Ammon's horn (tissue), 1 donor: ENCODE measurements at regions not wholly inside any gene's neighbourhood (a gene's known extent, or its start where the extent isn't known, plus 50 kb on each side); places are given as distances from the start of the nearest gene placed in this dataset.
"Not testable (repeated sequence)": the region's sequence is repeated elsewhere in the genome, so short reads cannot be mapped to it uniquely, and the experiment has no call there.

Experiments
- DNase-seq: peaks from one replicate; pipeline ENCODE4 v3.0.0-alpha.2; 2016; ENCODE audit warnings: low spot score

DNA sequence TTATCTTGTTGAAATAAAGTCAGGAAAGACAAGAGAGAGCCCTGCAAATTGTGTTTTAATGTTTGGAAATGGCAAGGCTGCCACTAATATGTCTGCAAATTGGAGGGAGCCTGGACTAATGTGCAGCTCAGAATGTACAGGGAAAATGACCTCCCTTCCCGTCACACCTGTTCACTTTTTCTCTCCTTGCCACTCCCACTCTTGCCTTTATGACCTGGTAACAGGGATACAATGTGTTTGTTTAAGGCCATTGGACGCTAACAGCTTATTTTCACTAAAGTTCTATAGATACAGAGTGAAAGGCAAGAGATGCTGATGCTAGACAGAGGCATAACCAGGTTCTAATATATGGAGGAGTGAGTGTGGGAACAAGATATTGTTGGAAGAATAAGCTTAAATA is 203.9 kb downstream of the RAB38 start:
- DNase-seq = no peak

DNA sequence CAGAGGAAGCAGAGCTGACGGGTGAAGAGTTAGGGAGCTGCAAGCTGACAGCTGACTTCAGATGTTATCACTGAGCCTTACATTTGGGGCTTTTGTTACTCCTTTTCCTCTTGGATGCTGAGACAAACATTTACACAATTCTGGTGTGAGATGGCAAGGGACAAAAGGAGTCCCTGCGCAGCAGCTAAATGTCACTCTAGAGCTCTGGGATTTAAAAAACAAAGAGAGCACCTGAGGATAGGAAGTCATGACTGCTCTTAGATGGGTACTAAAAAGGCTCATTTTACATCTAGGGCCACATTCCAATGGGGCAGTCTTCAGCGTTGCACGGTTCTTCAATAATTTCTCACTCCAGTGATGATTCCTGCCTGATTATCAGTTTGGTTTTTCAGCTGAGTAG is 204.5 kb downstream of the RAB38 start:
- no peak for DNase-seq

DNA sequence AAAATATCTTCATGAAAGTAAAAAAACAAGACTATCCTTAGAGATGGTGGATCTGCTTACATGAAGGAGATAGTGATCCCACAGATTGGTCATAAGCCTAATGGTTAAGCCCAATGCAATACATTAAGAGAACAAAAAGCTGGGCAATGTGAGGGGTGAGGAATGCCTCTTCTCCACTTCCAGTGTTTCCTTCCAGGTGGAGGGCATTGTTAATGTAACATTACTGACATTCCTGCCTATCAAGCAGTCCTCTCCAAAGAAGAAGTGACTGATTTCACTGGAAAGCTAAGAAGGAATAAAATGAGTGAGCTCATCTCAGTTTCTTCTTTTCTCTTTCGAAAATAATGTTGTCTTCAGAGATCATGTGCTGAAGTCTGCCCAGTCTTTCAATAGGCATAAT is 207.8 kb downstream of the RAB38 start:
- DNase-seq = no peak

DNA sequence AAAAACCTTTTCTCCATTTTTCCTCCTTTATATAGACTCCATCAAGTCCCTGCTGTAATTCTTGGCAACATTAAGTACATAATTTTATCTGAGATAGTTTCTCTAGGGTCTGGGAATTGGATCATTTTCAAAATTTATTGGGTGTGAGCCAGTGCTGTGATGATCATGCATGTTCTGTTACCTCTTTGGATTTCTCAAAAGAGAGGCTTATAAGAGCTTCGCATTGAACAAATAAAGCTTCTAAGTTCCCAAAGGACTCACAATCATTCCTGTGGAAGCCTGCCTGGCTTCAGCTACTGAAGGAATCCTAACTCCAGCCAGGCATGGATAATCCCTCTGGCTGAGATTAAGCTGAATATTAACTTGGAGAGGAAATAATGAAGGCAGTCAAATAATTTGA is 208.5 kb downstream of the RAB38 start:
- DNase-seq = no peak

DNA sequence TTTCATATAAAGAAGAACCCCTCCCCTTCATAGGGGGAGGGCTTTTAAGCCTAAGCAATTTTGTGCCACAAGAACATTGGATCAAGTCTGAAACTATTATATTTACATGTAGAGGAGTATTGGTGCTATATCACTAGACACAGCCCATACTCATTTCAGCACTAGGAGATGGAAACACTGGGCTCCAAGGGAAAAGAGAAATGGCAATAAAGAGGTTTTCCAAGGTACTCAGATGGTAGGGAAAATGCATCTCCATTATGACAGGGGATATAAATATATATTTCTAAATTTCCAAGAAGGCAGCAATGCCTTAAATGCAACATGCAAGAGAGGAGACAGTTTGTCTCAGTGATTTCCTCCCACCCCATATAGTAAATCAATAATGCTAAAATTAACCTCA is 209.0 kb downstream of the RAB38 start:
- no peak for DNase-seq

DNA sequence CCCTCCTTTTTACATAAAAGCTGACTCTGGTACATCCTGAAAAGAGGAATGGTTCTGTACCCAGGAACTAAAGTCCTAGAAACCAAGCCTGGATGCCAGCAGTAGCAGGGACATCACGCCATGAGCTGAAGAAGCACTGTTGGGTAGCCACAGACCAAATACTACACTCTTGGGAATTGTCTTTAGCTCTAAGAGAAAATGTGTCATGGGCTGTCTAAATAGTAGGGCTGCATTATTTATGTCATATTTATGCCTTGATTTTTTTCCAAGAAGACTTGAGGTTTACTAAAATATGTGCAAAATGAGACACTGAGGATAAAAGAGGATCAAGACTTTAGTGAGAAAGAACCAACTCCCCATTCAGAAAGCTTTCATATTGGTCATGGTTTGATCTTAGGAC is 213.6 kb downstream of the RAB38 start:
- no peak for DNase-seq

DNA sequence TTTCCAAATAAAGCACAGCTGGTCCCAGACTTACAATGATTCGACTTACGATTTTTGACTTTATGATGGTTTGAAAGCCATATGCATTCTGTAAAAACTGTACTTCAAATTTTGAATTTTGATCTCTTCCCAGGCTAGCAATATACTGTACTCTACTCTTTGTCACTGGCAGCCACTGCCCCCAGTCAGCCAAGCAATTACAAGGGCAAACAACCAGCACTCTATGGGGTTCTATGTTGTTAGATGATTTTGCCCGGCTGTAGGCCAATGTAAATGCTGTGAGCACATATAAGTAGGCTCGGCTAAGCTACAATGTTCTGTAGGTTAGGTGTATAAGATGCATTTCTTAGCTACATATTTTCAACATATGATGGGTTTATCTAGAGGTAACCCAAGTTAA is 217.3 kb downstream of the RAB38 start:
- no peak for DNase-seq

DNA sequence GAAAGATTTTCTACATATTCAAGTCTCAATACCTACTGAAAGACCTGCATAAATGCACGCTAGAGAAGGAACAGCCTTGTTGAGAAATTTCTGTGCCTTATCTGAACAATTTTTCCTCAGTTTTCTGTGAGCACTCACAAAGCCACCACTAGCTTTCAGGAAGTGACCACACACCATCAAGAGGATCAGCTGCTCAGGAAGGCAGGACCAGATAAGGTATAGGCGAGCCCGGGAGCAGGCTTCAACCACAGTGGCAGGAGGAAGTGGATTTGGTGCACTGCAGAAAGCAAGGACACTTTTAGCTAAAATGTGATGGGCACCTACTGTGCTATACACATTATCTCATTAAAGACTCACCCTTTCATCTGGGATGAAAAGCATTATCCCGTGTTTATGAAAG is 220.8 kb downstream of the RAB38 start:
- DNase-seq = no peak

DNA sequence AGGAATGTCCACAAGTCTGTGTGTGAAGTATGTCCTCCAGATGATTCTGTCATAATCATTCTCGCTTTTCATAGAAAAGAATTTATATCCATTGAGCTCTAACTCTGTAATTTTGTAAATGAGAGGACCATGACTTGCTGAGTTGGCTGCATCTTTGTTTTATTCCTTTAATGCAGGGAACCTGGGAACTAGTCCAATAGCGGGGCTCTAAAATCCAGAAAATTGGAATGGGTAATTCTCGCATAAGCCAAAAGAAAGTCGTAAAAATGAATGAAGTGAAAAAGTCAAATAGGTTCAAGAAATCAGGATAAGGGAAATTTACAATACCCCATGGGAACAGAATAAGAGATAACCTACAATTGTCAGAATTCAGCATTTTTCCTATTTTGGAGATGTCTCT is 232.5 kb downstream of the RAB38 start:
- no peak for DNase-seq

DNA sequence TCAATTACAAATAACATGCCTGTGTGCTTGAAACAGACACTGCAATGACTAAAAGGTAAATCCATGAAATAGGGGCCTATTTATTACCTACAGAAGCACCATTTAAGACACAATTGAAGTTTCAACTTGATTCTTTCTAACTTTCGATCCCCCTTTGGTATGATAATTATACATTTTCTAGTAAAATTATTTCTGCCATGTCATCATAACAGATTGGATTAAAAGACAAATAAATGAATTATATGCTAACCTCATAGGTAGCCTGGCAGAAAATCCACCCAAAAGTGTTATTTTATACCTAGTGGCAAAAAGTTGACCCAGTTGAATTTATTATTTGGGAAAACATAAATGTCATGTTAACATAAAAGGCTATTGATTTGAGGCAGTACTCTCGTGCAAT is 241.1 kb downstream of the RAB38 start:
- no peak for DNase-seq

DNA sequence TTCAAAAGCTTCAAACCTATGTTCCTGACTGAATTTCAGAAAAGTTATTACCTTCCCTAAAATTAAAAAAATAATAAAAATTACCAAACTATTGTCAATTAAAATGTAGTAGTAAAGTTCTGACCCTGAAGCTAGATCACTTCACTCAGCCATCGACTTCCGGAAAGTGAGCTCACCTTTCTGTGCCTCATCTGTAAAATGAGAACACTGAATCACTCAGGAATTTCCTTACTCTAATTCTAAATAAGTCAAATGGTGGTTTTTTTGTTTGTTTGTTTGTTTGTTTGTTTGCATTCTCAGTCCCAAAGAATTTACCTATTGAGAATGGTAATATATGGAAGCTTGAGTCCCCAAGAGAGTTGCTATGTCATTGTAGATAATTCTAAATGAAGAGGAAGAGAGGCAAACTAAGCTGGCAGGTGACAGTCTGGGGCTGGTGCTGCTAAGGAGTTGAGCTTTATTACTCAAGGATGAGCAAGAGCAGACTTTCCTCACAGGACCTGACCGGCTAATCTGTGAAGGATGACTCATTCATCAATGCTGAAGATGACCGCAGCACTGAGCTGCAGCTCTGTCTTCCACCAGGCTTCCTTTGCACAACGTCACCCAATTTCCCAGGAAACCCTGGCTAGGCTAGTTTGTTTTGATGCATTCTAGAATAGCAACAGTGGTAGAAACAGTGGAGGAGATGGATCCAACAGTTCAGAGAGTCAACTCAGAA is 248.8 kb downstream of the RAB38 start:
- no peak for DNase-seq

DNA sequence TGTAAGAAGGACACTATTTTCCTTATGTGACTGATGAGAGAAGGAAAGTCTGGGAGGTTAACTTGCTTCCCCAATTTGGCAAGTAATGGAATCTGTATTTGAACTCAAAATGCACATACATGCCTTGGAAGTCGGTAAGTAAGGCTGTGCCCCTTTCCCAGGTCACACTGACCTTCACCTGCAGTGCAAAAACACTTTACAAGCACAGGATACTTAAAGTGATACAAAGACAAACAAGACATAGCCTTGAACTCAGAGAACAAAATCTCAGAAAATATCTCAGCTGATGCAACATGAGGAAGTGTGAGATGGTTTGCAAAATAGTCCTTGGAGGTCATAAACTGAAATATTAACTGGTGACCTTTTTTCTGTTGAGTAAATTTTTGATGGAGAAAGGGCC is 251.1 kb downstream of the RAB38 start:
- DNase-seq = no peak

DNA sequence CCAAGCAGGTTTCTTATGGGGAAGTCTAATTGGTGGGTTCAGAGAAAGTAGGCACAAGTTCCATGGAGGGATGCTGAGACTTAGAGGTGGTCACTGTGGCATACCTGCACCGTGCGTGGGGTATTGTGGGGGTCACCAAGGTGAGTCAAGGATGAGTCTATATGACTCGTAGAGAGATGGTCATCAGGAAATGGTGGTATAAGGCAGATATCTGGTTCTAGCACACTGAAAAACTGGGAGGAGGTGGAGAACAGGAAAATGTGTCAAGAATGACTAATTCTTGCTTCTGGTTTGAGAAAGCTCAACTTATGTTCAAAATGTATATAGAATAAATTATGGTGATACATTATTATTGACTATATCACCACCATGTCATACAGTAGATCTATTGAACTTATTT is 258.1 kb downstream of the RAB38 start:
- no peak for DNase-seq

DNA sequence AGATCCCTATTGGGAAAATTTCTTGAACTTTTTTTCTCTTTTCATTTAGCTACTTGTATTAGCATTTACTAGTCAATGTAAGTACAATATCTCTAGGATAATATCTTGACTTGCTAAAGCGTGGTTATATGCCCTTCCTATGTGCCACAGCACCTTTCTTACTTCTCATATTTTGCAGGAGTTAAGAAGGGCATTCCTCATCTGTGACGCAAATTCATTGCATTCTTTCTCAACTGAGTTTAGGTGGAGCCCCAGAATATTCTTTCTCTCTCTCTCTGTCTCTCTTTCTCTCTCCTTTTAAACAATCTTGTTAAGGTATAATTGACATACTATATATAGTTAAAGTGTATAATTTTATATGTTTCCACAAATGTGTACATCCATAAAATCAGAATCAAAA is 266.1 kb downstream of the RAB38 start:
- DNase-seq = no peak

DNA sequence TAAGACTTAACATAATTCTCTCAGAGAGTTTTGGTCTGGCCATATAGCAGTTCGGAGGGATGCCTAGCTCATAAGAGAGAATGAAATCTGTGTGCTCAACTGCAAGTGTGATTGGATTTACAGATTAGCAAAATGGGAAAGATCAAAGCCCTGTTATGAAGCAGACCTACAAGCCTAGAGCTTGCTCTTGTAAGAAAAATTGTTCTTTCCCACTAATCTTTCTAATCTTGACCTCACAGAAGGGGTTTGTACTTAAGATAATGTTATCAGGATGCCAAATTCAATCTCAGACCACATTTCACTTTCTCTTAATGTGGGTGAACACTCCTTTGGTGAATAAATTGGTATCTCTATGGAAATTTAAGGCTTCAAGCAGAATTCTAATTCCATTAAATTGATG is 267.2 kb downstream of the RAB38 start:
- no peak for DNase-seq

DNA sequence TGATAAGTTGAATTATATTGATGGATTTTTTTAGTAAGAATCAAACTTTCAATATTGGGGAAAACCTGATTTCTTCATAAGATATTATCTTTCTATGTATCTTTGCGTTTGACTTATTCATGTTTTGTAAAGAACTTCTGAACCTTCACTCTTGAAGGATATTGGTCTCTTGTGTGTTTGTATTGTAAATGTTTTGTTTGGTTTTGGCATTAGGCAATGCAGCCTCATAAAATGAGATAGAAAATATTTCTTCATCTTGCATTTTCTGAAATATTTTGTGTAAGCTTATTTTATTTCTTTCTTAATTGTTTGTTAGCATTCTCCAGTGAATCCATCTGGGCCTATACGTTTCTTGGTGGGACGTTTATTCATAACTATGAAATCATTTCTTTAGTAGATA is 271.9 kb downstream of the RAB38 start:
- DNase-seq = no peak

DNA sequence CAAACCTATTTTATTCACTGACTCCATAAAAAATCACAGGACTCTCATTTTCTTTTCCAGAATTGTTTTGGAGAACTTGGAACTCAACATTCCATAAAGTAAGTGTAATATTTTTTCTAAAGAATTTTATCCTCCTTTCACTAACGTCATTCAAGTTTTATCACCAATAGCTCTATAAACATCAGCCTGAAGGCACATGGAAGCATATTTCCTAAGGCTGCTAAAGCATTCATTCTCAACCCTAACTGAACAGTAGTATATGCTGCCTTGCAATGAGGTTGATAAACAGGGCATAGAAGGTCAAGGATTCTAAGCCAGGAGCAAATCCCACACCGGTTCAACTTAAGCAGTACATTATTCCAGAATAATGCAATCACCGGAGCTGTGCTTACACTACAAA is 273.9 kb downstream of the RAB38 start:
- no peak for DNase-seq

DNA sequence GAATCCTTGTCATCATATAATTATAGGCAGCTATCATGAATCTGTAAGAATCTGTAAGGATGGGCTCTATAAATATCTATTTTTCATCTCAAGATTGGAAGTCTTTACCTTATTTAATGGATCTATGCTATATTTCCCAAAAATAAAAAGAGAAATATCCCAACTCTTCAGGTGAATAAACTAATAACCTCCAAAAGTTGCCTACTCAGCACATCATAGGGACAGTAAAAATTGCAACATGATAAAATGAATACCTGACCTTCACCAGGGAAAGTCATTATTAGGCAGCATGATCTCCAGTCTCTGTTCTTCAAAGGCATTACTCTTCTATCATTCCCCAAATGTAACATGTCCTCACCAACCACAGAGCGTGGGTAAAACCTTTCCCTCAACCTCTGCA is 277.3 kb downstream of the RAB38 start:
- no peak for DNase-seq

DNA sequence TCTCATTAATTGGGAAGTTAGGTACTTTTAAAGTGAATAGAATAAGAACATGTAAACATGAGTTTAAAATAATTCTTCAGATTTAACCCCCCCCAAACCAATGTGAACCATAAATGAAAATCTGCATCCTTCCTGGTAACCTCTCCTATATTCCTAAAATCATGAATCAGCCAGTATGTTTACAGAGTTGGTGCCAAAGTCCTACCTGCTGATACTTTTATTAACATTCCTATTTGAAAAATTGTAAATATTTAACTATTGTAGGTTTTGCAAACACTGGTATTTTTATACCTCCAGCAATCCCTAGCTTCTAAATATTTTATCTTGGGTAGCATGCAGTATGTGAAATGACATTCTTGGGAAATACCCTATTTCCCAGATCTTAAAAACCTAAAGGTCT is 278.2 kb downstream of the RAB38 start:
- no peak for DNase-seq

DNA sequence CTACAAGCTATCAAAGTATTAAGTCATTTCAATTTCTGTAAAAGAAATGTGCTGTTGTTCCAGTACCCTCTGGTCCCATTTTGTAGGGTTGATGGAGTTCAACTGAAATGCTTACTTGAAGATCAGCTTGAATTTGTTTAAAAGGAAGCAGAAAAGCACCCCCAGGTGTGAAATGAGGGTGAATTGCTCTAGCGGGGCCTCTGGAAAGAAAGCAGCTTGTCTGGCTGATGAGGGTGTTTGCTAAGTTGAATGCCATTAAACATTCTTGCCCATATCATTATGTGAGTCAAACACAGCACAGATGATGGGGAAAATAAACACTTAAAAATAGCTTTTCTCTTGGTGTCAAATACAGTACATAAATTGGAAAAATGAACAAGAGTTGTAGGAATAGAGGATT is 280.3 kb downstream of the RAB38 start:
- no peak for DNase-seq

DNA sequence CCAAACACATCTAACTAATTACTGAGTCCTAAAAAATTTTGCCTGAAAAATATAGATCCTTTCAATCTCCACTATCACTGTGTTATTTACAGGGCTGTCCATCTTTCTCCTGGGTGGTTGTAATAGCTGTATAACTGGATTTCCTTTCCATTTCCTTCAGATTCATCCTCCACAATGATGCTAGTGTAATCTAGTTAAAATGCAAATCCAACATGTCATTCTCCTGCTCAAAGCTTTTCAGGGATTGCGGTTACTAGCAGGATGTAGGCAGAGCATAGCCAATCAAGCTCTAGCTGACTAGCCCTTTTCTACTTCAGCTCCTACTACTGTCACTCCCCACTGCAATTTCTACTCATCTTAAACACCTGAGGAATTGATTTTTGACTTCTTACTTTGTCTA is 283.0 kb downstream of the RAB38 start:
- no peak for DNase-seq

DNA sequence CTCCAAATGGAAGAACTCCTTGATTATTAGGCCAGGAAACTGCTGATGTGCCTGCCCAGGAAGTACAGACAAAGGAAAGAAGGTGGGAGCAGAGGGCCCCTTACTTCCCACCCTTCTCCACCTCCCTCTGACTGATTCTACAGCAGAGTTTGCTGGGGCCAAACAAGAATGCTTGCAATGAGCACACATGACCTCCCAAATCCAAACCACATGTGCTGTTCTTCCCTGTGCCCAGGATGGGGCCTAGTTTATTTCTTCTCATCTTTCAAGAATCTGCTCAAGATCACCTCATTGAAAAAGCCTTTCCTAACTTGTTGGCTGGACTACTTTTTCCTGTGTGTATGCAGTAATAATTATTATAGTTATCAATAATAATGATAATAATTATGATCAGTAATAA is 286.1 kb downstream of the RAB38 start:
- DNase-seq = no peak

DNA sequence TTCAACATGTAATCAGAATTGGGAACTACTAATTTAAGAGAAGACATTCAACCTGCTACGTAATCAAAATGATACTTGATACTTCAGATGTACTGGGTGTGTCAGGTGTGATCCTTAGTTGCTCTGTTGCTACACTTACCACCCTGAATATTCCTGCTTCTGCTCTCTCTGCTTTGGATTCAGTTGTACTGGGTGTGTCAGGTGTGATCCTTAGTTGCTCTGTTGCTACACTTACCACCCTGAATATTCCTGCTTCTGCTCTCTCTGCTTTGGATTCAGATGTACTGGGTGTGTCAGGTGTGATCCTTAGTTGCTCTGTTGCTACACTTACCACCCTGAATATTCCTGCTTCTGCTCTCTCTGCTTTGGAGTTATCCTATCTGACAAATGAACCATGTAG is 290.2 kb downstream of the RAB38 start:
- DNase-seq = not testable (repeated sequence)

DNA sequence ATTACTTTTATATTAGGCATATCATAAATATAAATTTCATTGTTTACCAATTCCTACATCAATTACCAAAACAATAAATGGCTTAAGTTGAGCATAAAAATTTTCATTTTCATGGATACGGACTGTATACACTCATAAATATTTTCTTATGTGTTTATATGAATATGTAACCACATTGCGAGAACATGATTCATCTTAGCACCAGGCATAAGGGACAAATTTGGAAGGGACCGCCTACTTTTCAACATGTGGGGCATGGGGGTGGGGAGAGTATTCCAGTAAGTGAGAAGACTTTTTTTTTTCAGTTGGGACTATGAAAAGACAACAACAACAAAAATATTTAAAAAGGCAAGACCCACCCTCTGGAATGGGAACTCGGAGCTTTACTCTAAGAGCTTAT is 296.1 kb downstream of the RAB38 start:
- no peak for DNase-seq

DNA sequence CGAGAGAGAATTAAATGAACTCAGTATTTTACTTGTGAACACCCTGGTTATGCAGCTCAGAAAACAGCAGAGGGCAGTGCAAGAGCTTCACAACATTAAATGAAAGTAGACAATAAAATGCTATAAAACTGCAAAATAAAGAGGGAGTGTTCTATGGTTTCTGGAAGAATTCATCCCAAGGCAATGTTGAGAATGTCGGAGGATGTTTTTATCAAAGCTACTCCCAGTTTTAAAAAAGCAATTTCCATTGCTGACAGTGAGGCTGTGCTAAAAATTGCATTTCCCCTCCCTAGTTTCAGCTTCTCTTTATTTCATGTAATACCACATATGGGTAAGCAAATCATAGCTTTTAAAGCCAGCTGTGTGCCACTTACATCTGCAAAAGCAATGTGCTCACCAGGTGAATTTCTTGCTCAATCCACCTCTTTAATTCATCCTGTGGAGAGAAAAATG is 296.8 kb downstream of the RAB38 start:
- DNase-seq = peak; percentile 45
